HG02840 (cell line): ENCODE measurements at regions not wholly inside any gene's neighbourhood (a gene's known extent, or its start where the extent isn't known, plus 50 kb on each side); places are given as distances from the start of the nearest gene placed in this dataset.

Experiments
- ATAC-seq: cut with Tn5 transposase; IDR thresholded peaks from one replicate; pipeline ENCODE4 v1.9.1; 2021; ENCODE audit warnings: mild to moderate bottlenecking, moderate library complexity, moderate number of reproducible peaks; ENCODE audit not compliant: unreplicated experiment, low FRiP score

DNA sequence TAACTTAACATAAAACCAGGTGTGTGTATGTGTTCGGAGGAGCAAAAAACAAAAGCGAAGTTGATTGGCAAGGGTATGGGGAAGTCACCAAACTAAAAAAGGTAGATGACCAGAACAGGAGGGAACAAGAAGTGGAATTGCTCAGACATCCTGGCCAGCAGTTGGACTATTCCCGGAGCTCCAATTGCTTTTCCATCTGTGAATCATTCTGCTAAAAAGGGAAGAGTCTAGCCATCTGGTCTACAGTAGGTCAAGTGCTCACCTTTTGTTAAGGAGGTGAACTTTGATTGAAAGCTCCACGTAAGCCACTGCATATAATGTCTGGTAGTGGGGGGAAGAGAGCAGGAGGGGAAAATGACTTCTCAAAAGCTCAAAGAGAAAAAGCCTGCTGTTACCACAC lies 50.0 kb upstream of the BET1 start:
- ATAC-seq, result no peak

DNA sequence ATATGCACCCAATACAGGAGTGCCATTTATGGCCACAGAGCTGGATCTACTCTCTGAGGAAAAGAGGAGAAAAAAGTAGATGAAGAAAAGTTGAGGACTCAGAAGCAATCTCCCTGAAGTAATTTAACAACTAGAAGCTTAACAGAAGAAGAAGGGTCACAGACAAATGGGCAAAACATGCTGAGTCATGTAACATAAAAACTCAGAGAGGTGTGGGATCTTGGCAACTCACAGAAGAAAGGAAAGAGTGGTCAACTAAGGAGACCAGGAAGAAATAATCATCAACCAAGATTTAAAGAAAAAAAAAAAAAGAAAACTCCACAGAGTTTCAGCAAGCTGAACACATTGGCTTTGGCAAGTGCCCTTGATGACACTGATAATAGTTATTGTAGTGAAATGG lies 51.8 kb upstream of the BET1 start:
- ATAC-seq, result no peak

DNA sequence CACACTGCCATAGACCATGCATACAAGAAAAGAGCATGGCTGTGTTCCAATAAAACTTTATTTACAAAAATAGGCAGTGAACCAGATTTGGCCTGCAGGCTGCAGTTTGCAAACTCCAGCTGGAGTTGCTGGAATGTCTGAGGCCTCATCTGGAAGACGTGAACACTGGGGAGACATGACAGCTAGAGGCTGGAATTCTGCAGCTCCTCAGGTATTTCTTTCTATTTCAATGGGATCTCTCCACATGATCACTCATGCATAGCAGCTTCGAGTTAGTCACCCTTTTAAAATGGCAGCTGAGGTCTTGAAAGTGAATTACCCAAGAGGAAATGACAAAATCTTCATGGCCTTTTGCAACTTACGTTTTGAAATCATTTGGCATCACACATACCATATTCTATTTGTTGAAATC lies 52.6 kb upstream of the BET1 start:
- ATAC-seq, result no peak

DNA sequence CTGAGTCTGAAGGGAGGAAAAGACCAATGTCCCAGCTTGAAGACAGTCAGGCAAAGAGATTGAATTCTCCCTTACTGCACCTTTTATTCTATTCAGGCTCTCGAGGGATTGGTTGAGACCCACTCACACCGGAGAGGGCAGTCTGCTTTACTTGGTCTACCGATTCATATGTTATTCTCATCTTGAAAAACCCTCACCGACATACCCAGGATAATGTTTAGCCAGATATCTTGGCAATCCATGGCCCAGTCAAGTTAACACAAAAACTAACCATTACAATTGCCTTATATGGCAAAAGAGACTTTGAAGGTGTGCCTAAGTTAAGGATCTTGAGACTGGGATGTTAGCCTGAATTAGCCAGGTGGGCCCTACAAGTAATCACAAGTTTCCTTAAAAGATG lies 53.8 kb upstream of the BET1 start:
- no peak for ATAC-seq

DNA sequence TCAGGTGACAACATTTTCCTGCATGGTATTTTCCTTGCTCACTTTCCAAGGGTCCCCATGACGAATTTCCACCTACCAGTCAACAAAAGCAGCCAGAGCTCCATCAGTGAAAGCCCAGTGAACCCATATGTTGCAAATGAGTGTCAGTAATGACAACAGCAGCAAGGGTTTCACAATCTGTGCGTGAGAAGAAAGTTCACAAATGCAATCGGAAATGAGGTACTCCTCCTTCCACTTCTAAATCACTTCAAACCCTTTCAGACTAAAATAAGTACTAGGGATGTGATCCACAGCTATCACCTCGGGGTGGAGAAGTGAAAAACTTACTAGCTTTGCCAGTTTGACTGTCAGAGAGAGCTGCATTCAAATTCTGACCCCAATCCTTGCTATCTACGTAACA lies 55.6 kb upstream of the BET1 start:
- peak; percentile 80 for ATAC-seq

DNA sequence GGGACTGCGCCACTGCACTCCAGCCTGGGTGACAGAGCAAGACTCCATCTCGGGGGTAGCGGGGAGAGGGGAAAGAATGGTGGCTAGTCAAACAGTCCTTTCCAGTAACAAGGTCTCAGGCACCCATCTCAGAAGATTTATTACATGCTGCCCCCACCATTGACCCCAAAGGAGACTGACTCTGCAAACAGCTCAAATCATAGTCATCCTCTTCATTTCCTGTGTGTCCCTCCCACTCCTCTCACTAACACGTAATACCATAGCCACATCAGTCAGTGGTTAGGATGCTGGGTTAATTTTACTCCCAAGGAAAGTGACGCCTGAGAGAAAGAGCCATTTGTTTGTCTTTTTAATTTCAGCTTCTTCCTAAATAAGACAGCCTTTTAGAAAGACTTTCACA lies 56.6 kb upstream of the BET1 start:
- no peak for ATAC-seq

DNA sequence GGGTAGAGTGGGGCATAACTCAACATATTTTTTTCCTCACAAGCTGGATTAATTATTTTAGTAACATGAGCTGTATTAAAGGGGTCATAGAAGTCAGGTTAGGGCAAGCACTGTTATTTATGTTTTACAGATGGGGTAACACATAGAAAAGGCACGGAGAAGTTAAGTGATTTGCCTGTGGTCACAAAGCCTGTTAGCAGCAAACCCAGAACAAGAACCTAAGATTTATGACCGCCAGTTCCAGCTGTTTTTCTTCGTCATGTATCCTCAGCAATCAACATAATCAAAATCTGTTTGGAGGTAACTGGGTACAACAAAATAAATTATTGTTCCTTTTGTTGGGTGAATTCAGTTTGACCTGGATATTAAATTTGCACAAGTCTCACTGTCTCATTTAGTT lies 57.2 kb upstream of the BET1 start:
- no peak for ATAC-seq

DNA sequence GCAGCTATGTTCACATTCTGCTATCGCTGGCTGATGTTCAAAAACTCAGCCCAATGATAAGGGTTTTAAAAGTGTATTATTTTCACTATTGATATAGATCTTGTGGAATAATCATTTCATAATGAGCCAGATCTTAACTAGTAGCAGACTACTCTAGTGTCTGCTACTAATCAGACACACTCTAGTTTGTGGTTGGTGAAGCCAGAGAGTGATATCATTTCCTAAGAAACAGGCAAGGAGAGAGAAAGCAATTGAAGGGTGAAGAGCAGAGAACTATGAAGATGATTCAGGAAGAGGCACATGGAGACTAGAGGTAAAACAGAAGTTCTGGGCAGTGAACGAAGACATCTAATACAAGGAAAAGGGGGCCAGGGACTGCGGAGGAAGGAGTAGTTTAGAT lies 58.2 kb upstream of the BET1 start:
- ATAC-seq, result no peak

DNA sequence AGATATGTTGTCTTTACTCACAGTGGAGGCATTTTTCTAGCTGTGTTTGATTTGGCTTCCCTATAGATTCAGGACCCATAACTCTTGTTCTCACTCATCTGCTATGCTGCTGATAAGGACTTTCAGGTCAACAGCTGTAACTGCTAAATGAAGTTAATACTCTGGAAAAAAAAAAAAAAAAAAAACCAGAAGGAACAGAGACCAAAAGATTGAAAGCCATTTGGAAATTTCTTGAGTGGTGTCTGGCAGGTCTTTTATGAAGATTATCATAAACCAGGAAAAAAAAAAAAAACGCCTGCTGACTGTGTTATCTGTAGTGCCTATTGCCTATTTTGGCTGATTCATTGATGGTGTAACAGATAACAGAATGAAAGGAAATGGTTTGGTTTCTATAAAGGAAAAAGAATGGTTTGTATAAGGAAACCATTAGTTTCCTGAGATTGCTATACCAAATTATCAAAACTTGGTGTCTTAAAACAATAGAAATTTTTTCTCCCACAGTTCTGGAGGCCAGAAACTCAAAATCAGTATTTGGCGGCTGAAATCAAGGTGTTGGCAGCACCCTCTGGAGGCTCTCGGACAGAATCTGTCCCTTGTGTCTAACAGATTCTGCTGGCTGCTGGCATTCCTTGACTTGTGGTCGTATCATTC lies 60.5 kb upstream of the BET1 start:
- ATAC-seq, result no peak

DNA sequence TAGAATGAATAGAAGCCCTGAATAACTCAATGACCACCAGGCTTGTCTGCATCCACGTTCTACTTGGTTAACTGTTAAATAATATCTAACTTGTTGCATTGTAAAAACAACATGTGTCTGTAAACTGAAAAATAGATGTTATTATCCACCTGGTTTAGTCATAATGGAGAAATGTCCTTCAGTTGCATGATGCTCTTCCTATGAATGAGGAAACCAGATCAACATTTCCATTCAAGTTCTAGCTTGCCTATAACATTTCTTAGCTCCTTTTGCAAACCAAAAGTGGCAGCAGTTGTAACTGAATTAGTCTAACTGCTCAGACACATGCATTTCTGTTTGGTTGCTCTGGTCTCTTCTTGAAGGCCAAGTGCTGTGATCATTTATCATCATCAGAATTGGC lies 62.9 kb upstream of the BET1 start:
- ATAC-seq, result no peak

DNA sequence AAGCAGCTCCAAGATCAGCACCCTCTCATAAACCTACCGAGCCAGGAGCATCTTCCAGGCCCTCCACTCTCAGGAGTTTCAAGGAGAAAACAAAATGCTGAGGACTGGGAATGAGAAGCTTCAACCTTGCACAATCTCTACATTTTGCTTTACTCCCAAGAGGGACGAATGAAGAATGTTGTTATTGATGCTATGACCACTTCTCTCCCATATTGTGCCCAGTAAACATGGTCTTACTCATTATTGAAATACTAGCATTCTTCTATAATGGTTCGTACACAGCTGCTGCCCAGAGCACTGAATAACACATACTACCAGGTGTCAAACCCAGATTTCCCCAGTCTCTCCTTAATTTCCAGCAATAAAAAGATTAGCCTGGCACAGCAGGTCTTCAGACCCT lies 63.4 kb upstream of the BET1 start:
- no peak for ATAC-seq

DNA sequence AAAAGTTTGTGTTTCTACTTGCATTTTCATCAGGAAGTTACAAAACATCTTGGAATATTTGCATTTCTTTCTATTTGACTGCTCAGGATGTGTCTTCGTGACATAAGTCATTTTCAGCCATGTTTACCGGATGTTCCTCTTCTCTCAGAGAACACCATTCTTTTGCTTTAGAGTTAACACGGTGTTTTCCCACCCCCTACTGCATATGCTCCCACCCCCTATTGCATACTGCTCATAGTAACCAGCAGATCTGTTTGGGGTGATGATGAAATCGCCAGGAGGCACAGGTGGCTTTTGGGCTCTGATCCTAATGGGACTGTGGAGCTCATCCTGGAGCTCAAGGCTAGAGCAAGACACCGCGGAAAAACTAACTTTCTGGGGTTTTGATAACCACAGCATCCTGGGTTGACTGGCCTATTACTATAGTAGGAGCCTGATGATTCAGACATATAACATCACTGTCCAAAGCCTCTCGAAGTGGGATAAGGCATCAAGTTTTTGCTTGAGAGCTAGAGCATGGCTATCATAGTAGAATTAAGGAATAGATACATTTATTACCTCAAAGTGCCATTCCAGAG lies 65.1 kb upstream of the BET1 start:
- ATAC-seq, result no peak

DNA sequence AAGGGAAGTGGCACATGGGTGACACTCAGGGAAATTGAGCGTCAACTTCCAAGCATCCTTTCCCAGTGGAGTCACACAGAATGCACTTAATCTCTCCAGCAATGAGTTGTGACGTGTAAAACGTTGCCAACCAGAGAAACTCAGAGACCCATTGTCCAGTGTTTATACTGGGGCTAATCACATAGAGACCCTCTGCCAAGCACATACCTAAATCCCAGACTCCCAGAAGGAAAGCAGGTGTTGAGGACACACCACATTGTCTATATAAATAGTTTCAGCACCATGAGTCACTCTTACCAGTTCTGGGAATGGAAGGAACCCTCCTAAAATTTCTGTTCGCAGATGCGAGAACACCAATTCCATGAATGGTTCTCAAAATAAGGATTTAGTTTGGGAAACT lies 76.4 kb upstream of the BET1 start:
- ATAC-seq, result no peak

DNA sequence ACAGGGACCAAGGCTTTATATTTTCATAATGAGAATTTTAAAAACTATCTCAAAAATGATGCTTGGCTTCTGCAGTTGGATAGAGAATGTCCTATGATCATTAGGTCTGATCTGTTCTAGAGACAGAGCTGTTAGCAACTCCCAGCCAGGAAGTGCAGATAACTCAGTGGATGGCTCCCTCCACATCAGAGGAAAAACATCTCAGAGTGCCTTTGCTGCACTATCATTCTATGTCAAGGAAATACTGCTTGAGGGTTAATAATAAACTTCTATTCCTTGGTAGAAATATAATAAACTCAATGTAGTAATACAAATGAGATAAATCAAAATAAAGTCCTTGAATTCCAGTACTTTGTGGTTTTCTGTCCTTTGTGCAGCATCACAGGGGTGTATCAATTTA lies 78.0 kb upstream of the BET1 start:
- no peak for ATAC-seq

DNA sequence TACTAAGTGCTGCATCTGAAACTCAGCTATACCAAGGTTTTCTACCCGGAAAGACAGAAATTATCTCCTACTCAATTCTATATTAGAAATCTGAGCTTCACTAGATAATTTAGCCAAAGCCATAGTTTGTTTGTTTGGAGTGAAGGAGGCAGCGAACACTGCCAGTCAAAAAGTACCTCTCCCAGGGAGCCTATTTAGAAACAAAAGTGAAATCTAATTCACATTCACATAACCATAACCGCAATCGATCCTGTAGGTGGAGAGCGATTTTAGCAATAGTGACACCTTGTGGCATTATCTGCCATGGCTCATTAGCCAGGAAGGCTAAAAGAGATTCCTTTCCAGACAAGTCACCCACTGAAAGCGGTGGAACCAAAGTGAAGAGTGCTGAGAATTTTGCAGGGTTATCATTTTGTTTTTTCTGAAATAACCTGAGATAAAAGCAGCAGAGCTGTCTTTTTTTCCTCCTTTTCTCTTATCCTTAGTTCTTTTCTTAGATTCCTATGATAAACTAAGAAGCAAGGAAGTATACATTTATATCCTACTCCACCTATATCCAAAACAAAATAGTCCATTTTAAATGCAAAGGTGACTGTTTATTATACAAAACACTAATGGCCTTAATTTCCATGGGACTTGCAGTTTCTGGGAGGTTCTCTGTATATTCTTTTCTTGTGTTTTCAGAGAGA lies 83.7 kb upstream of the BET1 start:
- peak; percentile 96 for ATAC-seq

DNA sequence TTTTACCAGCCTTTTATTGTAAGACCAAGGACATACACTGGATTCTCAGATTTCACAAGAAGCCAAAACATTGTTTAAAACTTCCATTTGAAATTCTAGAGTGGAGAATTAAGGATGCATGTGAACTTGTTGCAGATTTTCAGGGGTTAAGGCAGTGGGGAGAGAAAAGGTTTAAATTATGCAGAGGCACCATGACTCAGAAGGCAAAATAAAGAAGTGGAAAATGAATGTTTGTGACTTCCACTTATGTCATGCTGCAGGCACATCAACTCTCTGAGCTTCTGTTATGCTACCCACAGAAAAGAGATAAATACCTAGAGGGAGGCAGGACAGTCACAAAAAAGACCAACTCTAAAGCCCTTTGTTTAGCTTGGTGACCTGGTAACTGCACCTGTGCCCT lies 84.4 kb upstream of the BET1 start:
- ATAC-seq, result no peak

DNA sequence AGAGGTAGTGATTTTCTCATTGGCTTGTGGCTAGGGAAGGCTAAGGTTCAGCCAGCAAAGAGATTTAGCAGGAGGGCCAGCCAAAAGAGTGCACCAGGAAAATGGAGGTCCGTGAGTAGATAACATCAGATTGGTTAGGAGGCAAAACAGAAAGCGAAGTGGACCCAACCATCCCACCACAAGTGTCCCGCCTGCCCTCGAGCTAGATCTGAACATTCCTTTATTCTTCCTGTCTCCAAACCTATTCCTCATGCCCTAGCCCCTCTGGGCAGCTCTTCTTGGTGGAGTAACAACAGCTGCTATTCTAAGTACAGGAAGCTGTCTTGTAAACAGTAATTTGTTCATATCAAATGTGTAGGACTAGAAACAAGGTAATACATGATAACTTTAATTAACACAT lies 85.7 kb upstream of the BET1 start:
- no peak for ATAC-seq

DNA sequence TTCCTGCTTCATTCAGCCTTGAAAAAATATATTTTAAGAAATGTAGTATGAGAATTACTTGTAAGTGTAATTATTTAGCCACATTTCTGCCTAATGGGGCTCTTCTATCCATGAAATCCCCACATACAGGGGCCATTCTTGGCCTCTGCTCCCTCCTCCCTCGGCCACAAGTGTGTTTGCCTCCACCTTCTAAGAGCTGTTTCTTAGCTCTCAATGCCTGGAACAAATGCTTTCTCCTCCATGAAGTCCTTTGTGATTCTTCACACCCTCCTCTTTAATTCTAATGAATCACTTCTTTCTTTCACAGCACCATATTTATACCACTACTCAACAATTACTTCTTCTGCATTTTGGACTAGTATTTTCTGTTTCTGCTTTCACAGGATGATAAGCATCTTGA lies 88.8 kb upstream of the BET1 start:
- no peak for ATAC-seq

DNA sequence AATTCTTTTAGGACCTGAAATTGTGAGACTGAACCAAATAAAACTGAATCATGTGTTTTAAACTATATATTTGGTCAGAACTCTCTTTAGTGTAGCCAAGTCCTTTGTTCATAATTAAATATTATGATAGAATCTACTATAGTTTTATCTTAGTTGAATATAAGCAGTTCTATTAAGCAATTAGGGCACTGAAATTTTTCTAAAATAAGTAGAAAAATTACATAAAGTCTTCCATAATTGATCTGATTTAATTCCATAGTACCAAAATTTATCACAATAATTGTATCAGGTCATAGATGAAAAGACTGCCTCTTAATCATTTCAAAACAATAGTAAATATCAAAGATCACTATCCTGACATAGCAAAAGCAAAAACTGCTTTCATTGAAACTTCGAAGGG lies 90.1 kb upstream of the BET1 start:
- ATAC-seq, result no peak

DNA sequence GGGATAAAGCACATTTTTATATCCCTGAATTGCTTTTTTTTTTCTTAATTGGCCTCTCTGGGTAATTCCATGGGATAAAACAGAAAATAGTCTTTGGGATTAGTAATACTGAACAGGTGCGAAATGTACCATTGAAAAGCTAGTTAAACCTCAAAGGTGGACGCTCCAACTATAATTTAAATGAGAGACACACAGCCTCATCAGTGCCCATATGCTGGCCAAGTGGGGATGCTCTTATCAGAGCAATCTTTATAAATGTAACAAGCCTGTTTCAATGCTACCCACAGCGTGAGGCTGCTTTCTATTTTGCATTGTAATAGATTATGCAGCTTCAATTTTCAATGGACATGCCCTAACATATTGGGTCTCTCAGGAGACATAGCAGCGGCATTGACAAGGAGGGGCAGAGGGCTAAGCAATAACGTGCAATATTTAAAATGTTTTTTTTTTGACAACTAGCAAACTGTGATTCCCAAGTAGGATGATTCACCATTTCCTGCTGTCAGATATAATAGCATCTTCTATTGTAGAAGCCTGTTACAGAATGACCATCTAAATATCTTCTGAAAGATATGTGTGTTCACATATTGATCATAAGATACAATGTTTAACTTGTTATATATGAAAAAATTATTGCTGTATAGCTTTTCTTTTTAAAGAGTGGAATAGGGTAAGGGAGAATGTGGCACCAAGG lies 91.3 kb upstream of the BET1 start:
- ATAC-seq, result no peak

DNA sequence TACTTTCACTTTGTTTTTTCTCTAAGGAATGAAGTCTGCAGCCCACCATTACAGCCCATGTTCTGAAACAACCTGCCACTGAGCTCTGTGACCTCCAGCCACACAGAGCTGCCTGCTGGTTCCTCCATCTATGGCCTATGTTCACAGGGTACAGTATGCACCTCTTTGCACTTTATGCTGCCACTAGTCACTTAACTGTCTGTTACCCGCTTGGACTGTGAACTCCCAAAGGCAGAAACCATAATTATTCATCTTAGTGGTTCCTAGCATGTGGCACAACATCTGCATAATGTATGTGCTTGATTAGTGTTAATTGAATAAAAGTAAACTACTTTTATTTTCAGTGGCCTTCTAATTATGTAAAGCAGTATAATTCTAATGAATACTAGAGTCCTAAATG lies 95.5 kb upstream of the BET1 start:
- ATAC-seq, result no peak
